ENCODE measurements at regions not wholly inside any gene's neighbourhood (a gene's known extent, or its start where the extent isn't known, plus 50 kb on each side); places are given as distances from the start of the nearest gene placed in this dataset.

GRCh38 chr5:38662090-38662489 lies 105.6 kb upstream of the LIFR start:
- Histone ChIP-seq H3K27ac (ENCODE audit: low read length in 2 of 2) (no peak overlapping the region), H3K4me3 (ENCODE audit: control extremely low read depth in 1 of 5, extremely low read depth in 1 of 5, insufficient read depth in 1 of 5, low read depth in 2 of 5, low read length in 4 of 5) (no peak overlapping the region), H3K9me3 (ENCODE audit: control extremely low read depth in 1 of 3, control insufficient read depth in 2 of 3, insufficient read depth in 1 of 3, low read length in 2 of 3) (no peaks in the 10 kb centered on the region), H3K9ac (ENCODE audit: low read length) (no peak overlapping the region), H4K20me1 (ENCODE audit: control insufficient read depth, insufficient read depth, low read length, poor library complexity, severe bottlenecking) (no peaks in the 10 kb centered on the region), H3K36me3 (replicated peaks in 1 of 2; ENCODE audit: control extremely low read depth in 1 of 2, control insufficient read depth in 1 of 2, extremely low read depth in 1 of 2, insufficient read depth in 2 of 2, low read length in 1 of 2) (no peaks in the 10 kb centered on the region), H3K4me1 (ENCODE audit: control insufficient read depth in 2 of 2, insufficient read depth in 2 of 2, low read length in 2 of 2) (no peaks in the 10 kb centered on the region), H3K4me2 (replicated peaks; ENCODE audit: low read depth, low read length, poor library complexity, severe bottlenecking) (no peak overlapping the region), H3K27me3 (replicated peaks in 1 of 4; ENCODE audit: control extremely low read depth in 1 of 4, control insufficient read depth in 3 of 4, insufficient read depth in 4 of 4, low read length in 3 of 4) (no peaks in the 10 kb centered on the region), H3K79me2 (ENCODE audit: control insufficient read depth, insufficient read depth, low read length) (no peaks in the 10 kb centered on the region), H2AFZ (ENCODE audit: insufficient read depth, low read depth, low read length, poor library complexity, severe bottlenecking) (no peak overlapping the region)
- Mint-ChIP-seq H3K4me1 (no peaks in the 10 kb centered on the region), H3K27me3 (peaks cover 16% of the 10 kb centered on the region), H3K27ac (no peak overlapping the region), H3K4me3 (no peak overlapping the region), H3K9me3 (ENCODE audit: insufficient read depth) (peaks cover 2% of the 10 kb centered on the region)
- ChIA-PET CTCF (interaction anchor here (1.0 kb wide), 1 partner anchor 18 kb away, joined by 3 read pairs; no protein-coding TSS in a partner anchor), POLR2A (no interaction called here)
- intact Hi-C loops (cut with micrococcal nuclease): no loop called here
- TF ChIP-seq EZH2 (IDR thresholded peaks at IDR 0.05; ENCODE audit: borderline replicate concordance, insufficient read depth, low read depth, low read length, poor library complexity, severe bottlenecking) (no peak), CTCF (IDR thresholded peaks at IDR 0.05) (no peak)
- 0% methylated on average over 1 of the region's 4 CpGs for WGBS (ENCODE audit: insufficient coverage)
- no peak for ATAC-seq (ENCODE audit: low read depth)
- no peak for DNase-seq

- H3K27ac Mint-ChIP-seq: no peak overlapping the region
- no peak for DNase-seq
- no CpG with 5 or more reads among the region's 1 CpG for WGBS (ENCODE audit: insufficient coverage)
- CTCF ChIA-PET: no interaction called here
- no peaks in the 10 kb centered on the region for H3K36me3 ChIP-seq (replicated peaks in 1 of 2; ENCODE audit: control extremely low read depth in 1 of 2, control insufficient read depth in 1 of 2, extremely low read depth in 1 of 2, insufficient read depth in 2 of 2, low read length in 1 of 2)
- H3K27me3 ChIP-seq (replicated peaks in 1 of 4; ENCODE audit: control extremely low read depth in 1 of 4, control insufficient read depth in 3 of 4, insufficient read depth in 4 of 4, low read length in 3 of 4): no peaks in the 10 kb centered on the region
- POLR2A ChIA-PET: no interaction called here
- no peaks in the 10 kb centered on the region for H3K79me2 ChIP-seq (ENCODE audit: control insufficient read depth, insufficient read depth, low read length)
- no peak overlapping the region for H3K4me3 ChIP-seq (ENCODE audit: control extremely low read depth in 1 of 5, extremely low read depth in 1 of 5, insufficient read depth in 1 of 5, low read depth in 2 of 5, low read length in 4 of 5)
- H3K27ac ChIP-seq (ENCODE audit: low read length in 2 of 2): no peak overlapping the region
- H3K27me3 Mint-ChIP-seq: peaks cover 11% of the 10 kb centered on the region
- no peaks in the 10 kb centered on the region for H4K20me1 ChIP-seq (ENCODE audit: control insufficient read depth, insufficient read depth, low read length, poor library complexity, severe bottlenecking)
- H2AFZ ChIP-seq (ENCODE audit: insufficient read depth, low read depth, low read length, poor library complexity, severe bottlenecking): no peak overlapping the region
- H3K9ac ChIP-seq (ENCODE audit: low read length): no peak overlapping the region
- no peak for TF ChIP-seq EZH2 (IDR thresholded peaks at IDR 0.05; ENCODE audit: borderline replicate concordance, insufficient read depth, low read depth, low read length, poor library complexity, severe bottlenecking)
- no peak for TF ChIP-seq CTCF (IDR thresholded peaks at IDR 0.05)
- intact Hi-C loops (cut with micrococcal nuclease): no loop called here
- no peak overlapping the region for H3K4me3 Mint-ChIP-seq
- H3K4me2 ChIP-seq (replicated peaks; ENCODE audit: low read depth, low read length, poor library complexity, severe bottlenecking): no peak overlapping the region
- H3K9me3 ChIP-seq (ENCODE audit: control extremely low read depth in 1 of 3, control insufficient read depth in 2 of 3, insufficient read depth in 1 of 3, low read length in 2 of 3): no peaks in the 10 kb centered on the region
- no peaks in the 10 kb centered on the region for H3K4me1 Mint-ChIP-seq
- no peaks in the 10 kb centered on the region for H3K4me1 ChIP-seq (ENCODE audit: control insufficient read depth in 2 of 2, insufficient read depth in 2 of 2, low read length in 2 of 2)
- H3K9me3 Mint-ChIP-seq (ENCODE audit: insufficient read depth): peaks cover 2% of the 10 kb centered on the region
- no peak for ATAC-seq (ENCODE audit: low read depth)
Observed at GRCh38 chr5:38663249-38663648, 106.8 kb upstream of the LIFR start.
